Vagina (tissue), 2 donors: ENCODE measurements at regions not wholly inside any gene's neighbourhood (a gene's known extent, or its start where the extent isn't known, plus 50 kb on each side); places are given as distances from the start of the nearest gene placed in this dataset.

Source experiments
- POLR2A ChIP-seq, 2 donors: fragments of 450-650 bp; IDR thresholded peaks; one replicate each; pipeline ENCODE4 v1.6.1; 2017; ENCODE audit warnings: antibody characterized with exemption in 2 of 2, mild to moderate bottlenecking in 2 of 2, moderate library complexity in 2 of 2
- TF ChIP-seq, protein P1 (sequence below), 3 experiments: fragments of 450-650 bp in 2 of 3; fragments of 200-600 bp in 1 of 3; sonication (generic) in 1 of 3; IDR thresholded peaks; one replicate each; pipeline ENCODE4 v1.5.1; 2017 to 2019; ENCODE audit warnings: antibody characterized with exemption in 3 of 3, mild to moderate bottlenecking in 2 of 3, moderate library complexity in 2 of 3

DNA sequence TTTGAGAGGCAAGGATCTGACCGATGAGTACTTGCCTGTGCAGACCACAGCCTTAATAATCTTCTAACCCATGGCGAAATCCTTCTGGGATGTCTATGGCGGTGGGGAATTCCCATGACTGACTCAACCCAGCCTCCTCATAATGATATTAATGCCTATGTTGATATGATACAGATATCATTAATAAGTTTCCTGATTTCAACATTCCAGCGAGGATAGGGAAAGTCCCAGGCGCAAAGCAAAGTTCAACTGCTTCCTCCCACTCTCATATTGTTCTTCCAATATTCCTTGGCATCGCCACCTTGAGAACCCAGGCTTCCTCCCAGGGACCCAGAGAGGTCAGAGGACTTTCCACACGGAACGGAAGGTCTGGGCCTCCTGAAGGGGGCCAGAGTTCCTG, 110.3 kb upstream of the TMEM45B start:
- TF ChIP-seq, protein P1, sequence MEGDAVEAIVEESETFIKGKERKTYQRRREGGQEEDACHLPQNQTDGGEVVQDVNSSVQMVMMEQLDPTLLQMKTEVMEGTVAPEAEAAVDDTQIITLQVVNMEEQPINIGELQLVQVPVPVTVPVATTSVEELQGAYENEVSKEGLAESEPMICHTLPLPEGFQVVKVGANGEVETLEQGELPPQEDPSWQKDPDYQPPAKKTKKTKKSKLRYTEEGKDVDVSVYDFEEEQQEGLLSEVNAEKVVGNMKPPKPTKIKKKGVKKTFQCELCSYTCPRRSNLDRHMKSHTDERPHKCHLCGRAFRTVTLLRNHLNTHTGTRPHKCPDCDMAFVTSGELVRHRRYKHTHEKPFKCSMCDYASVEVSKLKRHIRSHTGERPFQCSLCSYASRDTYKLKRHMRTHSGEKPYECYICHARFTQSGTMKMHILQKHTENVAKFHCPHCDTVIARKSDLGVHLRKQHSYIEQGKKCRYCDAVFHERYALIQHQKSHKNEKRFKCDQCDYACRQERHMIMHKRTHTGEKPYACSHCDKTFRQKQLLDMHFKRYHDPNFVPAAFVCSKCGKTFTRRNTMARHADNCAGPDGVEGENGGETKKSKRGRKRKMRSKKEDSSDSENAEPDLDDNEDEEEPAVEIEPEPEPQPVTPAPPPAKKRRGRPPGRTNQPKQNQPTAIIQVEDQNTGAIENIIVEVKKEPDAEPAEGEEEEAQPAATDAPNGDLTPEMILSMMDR (IDR thresholded peaks at IDR 0.05): no peak
- TF ChIP-seq POLR2A (IDR thresholded peaks at IDR 0.05): no peak
